ENCODE measurements at regions not wholly inside any gene's neighbourhood (a gene's known extent, or its start where the extent isn't known, plus 50 kb on each side); places are given as distances from the start of the nearest gene placed in this dataset.

- no peak for TF ChIP-seq CTCF (IDR thresholded peaks at IDR 0.05; ENCODE audit: low read depth, low read length, missing control alignments)
- no peaks in the 10 kb centered on the region for H3K27me3 ChIP-seq (replicated peaks)
- H3K36me3 ChIP-seq (replicated peaks) = no peaks in the 10 kb centered on the region
- H3K27ac ChIP-seq = no peak overlapping the region
- in situ Hi-C loops (cut with HindIII; ENCODE audit: low pct_ligation_motif_present, low sequenced_read_pairs) = no loop called here
- no peak overlapping the region for H3K4me3 ChIP-seq (ENCODE audit: low read depth, low read length)
- no peak for DNase-seq
Measured at GRCh38 chr2:180202467-180202951, 195.4 kb upstream of the CWC22 start.

- no peak overlapping the region for H3K27ac ChIP-seq
- H3K27me3 ChIP-seq (replicated peaks) = no peaks in the 10 kb centered on the region
- in situ Hi-C loops (cut with HindIII; ENCODE audit: low pct_ligation_motif_present, low sequenced_read_pairs) = no loop called here
- no peaks in the 10 kb centered on the region for H3K36me3 ChIP-seq (replicated peaks)
- no peak for TF ChIP-seq CTCF (IDR thresholded peaks at IDR 0.05; ENCODE audit: low read depth, low read length, missing control alignments)
- no peak overlapping the region for H3K4me3 ChIP-seq (ENCODE audit: low read depth, low read length)
- no peak for DNase-seq
Measured at GRCh38 chr2:180196419-180196977, 189.4 kb upstream of the CWC22 start.

GRCh38 chr2:180195847-180196246, 188.8 kb upstream of the CWC22 start:
- in situ Hi-C loops (cut with HindIII; ENCODE audit: low pct_ligation_motif_present, low sequenced_read_pairs) = no loop called here
- Histone ChIP-seq H3K36me3 (replicated peaks) (no peaks in the 10 kb centered on the region), H3K4me3 (ENCODE audit: low read depth, low read length) (no peak overlapping the region), H3K27ac (no peak overlapping the region), H3K27me3 (replicated peaks) (no peaks in the 10 kb centered on the region)
- no peak for TF ChIP-seq CTCF (IDR thresholded peaks at IDR 0.05; ENCODE audit: low read depth, low read length, missing control alignments)
- DNase-seq = no peak

GRCh38 chr2:180191432-180192124, 184.5 kb upstream of the CWC22 start:
- no peaks in the 10 kb centered on the region for H3K27me3 ChIP-seq (replicated peaks)

GRCh38 chr2:180190851-180191250, 183.8 kb upstream of the CWC22 start:
- no peak overlapping the region for H3K27ac ChIP-seq
- no peak for TF ChIP-seq CTCF (IDR thresholded peaks at IDR 0.05; ENCODE audit: low read depth, low read length, missing control alignments)
- in situ Hi-C loops (cut with HindIII; ENCODE audit: low pct_ligation_motif_present, low sequenced_read_pairs) = no loop called here
- H3K36me3 ChIP-seq (replicated peaks) = no peaks in the 10 kb centered on the region
- H3K27me3 ChIP-seq (replicated peaks) = no peaks in the 10 kb centered on the region
- no peak overlapping the region for H3K4me3 ChIP-seq (ENCODE audit: low read depth, low read length)
- DNase-seq = no peak

More at GRCh38 chr2:180191432-180192124, 184.5 kb upstream of the CWC22 start:
- H3K36me3 ChIP-seq (replicated peaks) = no peaks in the 10 kb centered on the region
- in situ Hi-C loops (cut with HindIII; ENCODE audit: low pct_ligation_motif_present, low sequenced_read_pairs) = no loop called here
- no peak for TF ChIP-seq CTCF (IDR thresholded peaks at IDR 0.05; ENCODE audit: low read depth, low read length, missing control alignments)
- H3K4me3 ChIP-seq (ENCODE audit: low read depth, low read length) = no peak overlapping the region
- H3K27ac ChIP-seq = no peak overlapping the region
- DNase-seq = no peak

All from brain microvascular endothelial cell (primary cell).